ENCODE measurements at regions not wholly inside any gene's neighbourhood (a gene's known extent, or its start where the extent isn't known, plus 50 kb on each side); places are given as distances from the start of the nearest gene placed in this dataset.
A peak's percentile ranks its signal among the peaks of the same experiment; 100 is the strongest.

DNA sequence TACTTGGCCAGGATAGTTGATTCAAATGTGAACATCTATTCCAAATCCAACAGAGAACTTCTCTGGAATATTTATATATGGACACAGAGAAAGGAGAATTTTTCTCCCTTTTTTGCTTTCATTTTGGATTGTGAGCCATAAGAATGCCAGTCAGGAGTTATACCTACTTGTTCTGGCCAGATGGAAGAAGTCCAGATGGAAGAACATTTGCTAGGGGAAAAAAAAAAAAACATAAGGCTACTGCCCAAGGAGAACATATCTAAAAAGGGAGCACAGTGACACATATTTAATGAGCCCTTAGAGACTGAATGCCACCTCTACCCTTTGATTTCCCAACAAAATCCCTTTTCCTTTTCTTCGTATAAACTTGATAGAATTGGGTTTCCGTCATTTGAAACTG lies 61.7 kb upstream of the PPP2R2B start:
- DNase-seq: no peak

DNA sequence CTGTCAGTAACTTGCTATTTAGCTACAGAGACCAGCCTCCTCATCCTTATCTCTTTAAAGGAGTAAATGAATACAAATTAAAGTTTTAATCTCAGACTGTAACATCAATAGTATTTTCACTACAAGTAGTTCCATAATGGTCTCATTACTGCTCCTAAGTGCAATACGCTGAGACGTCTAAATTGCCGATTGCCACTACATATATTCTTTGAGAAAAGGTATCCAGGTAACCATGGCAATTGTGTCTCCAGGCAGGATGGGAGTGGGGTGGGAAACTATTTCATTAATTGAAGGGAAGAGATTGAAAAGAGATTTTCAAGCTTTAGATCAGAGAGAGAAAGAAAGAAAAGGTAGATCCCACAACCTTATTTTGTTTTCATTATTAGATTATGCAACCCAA lies 65.5 kb upstream of the PPP2R2B start:
- DNase-seq: no peak

DNA sequence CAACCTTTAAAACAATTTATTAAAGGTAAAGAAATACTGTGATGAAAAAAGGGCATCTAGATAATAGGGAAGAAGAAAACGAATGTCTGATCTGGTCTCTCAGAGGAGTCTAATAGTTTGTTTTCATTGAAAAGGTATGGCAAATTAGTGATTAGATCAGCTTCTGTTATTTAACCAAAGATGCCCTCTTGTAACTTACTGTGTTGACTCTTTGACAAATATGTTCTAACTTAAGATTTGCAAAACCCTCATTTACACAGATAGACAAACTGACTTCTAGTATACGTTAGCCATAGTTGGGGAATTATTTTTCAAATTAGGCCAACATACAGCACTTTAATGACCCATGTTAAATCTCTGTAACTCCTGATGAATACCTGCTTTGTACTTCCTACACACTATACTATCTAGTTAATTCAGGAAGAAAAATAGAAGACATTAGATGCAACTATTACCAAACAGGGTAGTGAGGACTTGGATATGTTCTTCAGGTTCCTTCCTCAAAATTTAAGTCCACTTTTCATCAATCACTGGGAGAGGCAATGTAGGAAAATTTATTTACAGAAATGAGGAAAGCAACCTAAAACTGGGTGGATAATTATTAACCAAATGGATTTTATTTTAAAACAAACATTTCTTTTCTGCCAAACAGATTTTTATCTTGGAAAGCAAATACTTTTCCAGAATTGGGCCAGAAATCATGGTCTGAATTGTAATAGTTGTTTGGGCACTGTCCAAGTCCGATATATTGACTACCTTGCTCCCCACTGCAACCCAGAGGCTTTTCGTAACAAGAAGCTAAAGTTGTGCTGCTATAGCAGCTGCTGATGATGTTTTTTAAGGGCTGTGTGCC lies 66.4 kb upstream of the PPP2R2B start:
- no peak for DNase-seq

DNA sequence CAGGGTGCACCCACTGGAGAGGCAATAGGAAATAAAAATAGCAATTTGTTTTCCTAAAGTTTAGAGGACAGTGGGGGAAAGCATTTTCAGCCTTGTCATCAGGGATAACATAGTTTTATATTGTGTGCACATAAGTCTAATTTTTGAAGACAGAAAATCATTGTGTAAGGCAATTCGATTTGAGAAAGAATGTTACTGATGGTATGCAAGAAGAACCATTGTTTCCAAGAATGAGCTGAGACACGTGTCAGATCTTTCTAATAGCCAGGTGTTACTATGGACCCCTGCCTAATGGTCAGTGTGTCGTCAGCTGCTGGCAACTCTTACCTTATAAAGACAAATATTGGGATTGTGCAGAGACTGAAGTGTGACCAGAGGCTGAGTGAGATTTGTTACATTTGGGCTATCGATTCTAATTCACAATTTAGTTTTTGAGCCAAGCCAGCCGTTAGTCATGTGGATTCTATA lies 67.1 kb upstream of the PPP2R2B start:
- DNase-seq: no peak

DNA sequence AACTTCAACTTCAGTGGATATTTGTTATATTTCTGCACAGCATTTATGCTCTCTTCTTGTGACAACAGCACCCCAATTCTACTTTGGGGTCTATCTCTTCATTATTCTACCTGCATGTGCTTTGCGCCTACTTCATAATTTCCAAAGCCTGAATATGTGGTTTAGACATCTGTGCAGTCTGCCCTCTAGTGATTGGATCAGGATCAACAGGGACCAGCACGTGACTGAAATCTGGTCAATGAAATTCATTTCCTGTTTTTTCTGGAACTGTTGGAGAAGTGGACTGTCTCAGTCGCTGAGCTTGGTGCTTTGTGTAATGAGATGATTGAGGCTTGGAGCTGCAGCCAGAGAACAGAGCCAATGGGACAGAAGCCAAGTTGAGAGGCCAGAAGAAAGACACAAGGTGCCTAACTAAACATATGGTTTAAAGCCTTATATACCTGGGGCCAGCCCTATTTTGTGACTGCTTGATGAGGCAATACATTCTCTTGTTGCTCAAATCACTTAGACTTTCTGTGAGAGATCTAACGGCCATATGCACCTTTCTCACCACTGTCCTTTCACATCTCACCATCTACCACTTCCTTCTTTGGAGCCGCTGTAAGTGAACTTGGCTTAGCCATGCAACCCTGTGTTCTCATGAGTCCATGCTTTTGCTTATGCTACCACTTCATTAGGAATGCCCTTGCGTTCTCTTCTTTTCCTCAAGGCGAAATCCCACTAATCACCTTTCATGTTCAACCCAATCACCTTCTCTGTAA lies 68.8 kb upstream of the PPP2R2B start:
- DNase-seq: no peak

DNA sequence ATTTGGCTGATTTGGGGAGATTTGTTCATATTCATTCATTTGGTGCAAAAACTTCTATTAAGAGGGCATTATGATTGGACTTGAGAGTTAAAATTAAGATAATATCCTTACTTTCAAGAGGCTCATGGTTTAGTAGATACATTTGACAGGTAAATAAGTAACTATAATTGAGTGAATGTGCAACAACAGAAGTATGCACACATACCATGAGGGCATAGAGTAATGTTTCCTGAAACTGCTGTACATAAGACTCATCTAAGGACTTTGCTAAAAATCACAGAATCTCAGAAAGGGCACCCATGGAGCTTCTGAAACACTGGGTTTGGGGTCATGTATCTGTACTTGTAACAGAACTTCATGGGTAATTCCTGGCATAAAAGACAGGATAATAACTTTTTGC lies 70.1 kb upstream of the PPP2R2B start:
- no peak for DNase-seq

DNA sequence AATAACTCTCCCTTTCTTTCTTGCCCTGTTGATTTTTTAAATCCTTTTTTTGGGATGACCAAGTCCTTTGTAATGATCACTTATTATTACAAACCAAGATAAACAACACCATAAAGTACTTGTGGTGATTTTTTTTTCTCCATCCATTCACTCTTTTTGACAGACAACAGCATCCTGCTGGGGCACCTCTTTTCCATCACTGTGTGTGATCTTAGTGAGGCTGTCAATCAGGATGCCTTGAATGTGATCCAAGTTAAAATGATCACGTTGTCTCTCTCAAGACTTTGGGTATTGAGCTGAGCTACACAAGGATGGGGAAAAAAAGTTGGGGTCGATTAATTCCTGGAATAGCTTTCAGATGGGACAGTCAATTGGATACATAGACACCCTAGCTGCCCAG lies 73.6 kb upstream of the PPP2R2B start:
- DNase-seq: no peak

DNA sequence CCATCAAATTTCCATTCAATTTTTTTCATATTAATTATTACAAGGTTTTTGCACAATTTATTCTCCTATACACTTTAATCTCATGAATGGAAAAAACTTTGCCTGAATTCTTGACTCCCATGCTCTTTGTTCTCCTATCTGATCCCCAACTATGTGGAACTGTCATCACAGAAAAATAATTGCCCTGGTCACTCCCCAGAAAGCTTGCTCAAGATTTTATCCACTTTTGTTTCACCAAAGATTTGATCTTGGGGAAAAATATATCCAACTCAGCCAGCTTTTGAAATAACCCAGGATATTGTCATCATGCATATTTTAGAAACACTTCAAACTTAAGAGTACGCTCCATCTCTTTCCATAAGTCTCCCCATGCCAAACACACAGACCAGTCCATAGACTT lies 77.7 kb upstream of the PPP2R2B start:
- DNase-seq: no peak

DNA sequence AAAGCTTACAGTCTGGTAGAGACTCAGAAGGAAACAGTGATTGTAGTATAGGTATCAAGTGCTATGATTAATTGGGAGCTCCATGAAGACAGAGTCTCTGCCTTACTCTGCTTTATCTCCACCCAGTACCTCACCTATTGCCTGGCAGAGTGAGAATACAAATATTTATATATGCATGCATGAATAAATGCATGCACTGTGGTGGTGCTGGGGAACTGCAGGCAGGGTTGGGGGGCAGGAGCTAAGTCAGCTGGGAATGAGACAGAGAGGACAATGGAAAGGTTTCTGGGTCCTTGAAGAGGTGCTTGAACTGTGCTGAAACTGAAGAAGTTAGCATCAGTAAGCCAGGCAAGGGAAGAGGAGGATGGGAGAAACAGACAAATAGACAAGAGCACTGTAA lies 80.8 kb upstream of the PPP2R2B start:
- DNase-seq: no peak

DNA sequence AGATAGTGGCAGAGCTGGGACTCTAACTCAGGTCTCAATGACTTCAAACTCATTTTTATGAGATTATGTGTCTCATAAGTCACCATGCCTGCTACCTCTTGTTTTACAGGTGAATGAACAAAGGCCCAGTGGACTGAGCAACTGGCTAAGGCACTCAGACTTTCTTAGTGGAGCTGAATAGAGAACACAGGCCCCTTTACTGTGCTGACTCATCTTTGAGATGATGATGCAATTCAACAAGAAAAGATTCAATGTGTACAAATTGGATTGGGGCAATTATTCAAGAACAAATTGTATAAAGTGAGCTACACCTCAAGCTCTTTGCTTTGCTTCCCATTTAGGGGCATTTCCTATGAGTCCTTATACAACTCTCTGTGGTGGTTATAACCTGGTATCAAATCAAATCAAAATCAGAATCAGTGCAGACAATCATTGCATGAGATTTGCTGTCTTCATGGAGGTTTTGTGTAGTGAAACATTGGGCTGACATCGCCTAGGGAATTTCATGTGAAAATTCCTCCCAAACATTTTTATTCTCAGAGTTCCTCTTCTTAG lies 84.3 kb upstream of the PPP2R2B start:
- no peak for DNase-seq

DNA sequence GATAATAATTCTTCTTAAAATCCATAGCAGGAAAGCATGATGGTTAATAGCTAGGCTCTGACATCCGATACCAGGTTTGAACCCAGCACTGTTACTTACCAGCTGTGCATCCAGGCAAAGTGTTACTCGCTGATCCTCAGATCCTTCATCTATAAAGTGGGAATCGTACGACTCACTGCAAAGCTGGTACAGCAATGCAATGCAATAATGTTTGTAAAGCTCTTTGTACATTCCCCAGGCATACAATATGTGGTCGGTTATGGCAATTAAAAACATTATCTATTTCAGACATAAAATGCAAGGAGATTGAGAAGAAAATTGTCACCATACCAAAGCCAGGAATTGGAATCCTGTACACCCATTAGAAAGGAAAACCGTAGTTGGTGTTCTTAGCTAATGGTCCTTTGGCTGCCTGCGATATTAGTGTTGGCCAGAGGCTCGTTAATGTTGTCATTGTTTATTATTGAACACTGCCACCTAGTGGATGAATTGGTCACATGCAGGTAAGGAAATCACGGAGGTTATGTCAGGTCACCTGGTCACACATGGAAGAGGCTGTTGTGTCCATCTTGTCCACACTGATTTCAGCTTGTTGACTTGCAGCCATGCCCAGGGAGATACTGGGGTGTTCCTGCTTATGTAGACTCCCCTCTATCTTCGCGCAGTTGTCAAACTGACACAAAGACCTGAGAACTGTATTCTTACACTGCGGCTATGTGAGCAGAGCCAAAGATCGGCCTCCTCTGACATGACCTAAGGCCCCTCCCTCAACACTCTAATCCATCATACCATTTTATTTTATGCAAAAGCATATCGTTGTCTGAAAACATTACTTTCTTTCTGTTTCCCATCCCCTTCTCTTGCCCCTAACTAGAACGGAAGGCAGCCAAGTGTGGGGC lies 87.5 kb upstream of the PPP2R2B start:
- DNase-seq: peak in 1 of 2 experiments; percentile 35

DNA sequence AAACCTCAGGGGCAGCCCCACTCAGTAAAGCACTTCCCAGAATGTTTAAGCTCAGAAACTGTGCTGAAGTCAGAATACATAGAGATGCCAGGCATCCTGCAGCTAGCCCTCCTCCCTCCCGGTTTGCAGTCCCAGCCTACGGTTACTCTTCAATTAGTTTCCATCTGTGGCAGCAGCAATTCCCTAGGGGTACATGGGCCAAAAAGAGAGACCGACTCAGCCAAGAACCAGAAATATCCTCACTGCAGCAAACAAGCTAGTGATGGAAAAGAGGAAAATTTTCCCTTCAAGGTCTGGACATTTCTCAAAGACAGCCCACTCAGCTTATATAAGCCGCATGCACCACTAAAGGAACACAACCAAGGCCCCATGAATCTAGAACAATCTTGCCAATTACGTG lies 89.1 kb upstream of the PPP2R2B start:
- DNase-seq: no peak

DNA sequence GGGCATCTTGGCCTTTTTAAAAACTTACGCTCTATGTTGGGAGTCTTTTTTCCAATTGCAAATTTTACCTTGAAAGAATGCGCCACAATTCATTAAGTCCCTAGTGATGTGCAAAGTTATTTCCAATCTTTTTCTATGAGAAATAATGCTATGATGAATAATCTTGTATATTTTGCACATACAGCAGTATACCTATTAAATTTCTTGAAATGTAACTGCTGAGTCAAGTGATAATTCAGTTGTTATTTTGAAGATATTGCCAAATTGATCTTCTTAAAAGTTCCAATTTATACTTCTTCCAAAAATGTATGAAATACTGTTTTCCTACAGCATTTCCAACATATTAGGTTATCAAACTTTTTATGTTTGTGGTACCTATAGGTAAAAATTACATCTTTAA lies 92.8 kb upstream of the PPP2R2B start:
- no peak for DNase-seq

DNA sequence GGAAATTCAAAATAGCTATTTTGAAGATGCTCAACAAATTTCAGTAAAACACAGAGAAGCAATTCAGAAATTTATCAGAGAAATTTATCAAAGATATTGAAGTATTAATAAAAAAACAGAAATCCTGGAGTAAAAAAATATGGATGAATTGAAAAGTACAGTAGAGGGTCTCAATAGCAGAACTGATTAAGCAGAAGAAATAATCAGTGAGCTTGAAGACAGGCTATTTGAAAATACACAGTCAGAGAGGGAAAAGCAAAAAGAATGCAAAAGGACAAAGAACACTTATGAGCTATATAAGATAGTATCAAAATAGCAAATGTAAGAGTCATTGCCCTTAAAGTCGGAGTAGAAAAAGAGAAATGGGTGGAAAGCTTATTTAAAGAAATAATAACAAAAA lies 107.9 kb upstream of the PPP2R2B start:
- no peak for DNase-seq

DNA sequence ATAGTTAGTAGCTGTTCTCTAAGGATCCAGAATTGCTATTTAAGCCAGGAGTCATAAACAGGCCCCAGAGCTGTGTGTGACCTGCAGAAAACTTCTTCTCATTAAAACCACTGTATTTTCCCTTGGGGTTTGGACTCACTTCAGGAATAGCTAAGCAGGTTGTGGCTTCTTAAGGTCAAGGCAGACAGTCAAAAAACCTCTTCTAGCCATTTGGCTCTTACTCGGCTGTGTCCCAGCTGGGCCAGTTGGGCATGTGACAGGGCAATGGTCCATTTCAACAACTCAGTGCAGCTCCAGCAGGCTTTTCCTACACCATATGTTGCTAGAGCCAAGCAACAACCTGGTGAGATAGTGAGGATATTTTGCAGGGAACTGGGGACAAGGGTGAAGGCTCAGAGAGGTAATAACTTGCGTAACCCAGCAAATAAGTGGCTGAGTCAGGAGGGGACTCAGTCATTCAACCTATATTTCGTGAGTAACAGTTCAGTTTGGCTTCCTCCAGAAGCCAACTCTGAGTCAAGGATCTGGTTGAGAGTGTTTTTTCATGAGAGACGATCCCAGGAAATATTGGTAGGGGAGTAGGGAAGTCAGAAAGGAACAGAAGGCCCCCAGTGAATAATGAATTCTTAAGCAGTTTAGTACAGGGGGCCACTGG lies 115.4 kb upstream of the PPP2R2B start:
- DNase-seq: peak in 1 of 2 experiments; percentile 8

DNA sequence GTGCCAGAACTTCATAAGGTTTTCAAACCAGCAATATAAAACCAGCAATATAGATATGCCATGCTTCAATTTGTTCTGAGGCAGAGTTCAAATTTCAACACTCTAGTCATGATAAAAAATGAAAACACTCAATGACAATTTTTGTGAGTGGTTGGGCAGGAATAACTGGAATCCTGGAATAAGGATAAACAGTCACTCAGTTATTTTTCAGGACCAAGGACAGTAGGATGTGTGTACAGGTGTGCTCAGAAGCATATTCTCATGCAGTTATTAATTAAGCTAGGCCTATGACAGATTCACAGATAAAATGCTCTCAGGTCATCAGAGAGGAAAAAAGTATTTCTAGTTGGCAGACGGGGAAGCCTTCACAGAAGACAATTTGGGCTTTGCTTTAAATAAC lies 117.3 kb upstream of the PPP2R2B start:
- DNase-seq: no peak

DNA sequence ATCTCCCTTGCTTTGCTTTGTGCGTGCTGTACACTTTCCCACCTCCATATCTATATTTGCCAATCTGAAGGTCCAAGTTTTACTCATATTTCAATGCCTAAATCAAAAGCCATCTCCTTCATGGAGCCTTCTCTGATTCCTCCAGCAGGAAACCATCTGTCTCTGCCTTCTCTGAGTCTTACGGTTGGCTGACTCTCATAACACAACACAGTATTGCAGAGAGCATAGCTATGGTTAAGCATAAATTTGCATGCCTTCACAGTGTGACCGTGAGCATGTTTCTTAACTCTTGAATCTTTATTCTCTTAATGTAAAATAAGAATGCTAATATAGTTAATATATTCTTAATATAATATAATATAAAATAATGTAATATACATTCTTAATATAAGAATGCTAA lies 136.8 kb upstream of the PPP2R2B start:
- DNase-seq: no peak

DNA sequence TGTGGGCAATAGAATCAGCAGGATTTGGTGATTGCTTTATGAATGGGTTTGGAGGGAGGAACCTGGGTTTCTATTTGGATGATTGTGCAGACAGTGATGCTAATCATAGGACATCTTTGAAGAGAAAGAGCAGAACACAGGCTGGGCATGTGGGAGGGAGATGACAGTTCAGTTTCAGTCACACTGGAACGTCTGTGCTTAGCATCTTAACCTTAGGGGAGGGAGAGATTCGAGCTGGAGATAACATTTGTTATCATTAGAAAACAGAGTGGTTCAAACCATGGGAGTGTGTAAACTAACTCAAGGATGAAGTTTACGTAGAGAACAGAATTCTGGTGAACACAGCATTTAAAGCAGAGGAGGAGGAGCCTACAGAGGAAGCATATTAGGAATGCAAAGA lies 138.6 kb upstream of the PPP2R2B start:
- no peak for DNase-seq

DNA sequence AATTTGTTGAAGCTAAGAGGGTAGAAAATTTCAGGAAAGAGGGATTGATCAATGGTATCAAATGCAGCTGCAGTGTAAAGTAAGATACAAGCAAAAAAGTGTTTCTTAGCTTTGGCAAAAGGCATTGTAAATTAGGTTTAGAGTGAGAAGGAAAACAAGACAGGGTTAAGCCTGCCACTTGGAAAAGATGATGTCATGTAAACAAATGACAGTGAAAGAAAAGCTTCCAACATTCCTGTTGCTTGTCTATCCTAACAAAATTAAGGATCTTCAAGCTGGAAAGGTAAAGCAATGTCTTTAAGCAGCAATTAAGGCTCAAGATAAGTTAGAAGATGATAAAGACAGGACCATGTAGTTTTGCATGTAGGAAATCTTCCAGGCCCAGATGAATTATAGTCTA lies 139.1 kb upstream of the PPP2R2B start:
- DNase-seq: no peak

DNA sequence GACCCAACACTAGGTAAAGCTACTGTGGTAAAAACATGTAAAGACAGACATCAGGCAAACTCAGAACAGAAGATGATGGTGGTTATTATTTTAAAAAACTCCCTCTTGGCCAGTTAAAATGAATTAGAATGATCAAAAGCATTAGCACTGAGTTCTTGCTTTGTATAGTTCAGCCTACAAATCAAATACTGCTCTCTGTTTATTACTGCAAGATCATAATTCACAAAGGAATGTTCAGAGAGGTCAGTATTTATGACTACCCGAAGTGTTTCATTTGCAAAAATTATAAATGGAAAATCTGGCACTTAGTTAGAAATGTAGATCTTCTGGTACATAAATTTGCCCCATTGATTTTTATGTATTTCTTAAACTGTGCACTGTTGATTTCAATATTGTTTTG lies 140.3 kb upstream of the PPP2R2B start:
- DNase-seq: no peak

DNA sequence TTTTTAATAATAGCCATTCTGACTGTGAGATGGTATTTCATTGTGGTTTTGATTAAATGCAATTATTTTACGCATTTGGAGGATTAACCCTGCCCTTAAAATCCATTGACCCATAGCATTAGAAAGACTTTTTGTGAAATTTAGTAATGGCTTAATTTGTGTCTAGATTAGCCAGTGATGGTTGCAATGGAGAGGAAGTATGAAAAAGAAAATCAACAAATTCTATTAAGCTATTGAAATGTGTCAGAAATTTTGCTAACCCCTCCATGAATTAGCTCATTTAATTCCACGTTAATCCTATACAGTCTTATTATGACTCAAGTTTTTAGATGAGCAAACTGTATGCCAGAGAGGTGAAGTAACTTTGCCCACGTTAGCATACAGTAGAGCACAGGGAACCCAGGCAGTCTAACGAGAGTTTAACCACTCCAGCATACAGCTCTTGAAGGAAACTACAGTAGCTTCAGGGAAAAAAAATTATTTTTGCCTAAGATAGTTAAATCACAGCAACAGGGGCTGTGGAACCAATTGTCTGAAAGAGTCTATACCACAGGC lies 158.2 kb upstream of the PPP2R2B start:
- no peak for DNase-seq
